SK-N-SH treated with all-trans-retinoic acid at 6 μM for 48 hours (cell line): ENCODE measurements at regions not wholly inside any gene's neighbourhood (a gene's known extent, or its start where the extent isn't known, plus 50 kb on each side); places are given as distances from the start of the nearest gene placed in this dataset.

ENCODE experiments used
- ATAC-seq: fragments of 200-7000 bp; cut with Tn5 transposase; 3 replicates; pipeline ENCODE4 v1.9.1; 2020; ENCODE audit warnings: mild to moderate bottlenecking, moderate library complexity
- ARNTL ChIP-seq: fragments of 450-650 bp; formaldehyde crosslinking; IDR thresholded peaks from 2 replicates; pipeline ENCODE4 v1.5.0; 2020; ENCODE audit warnings: low read depth, mild to moderate bottlenecking, moderate library complexity, borderline replicate concordance
- BACH2 ChIP-seq: fragments of 250-450 bp; sonication (Bioruptor Pico); IDR thresholded peaks from 2 replicates; pipeline ENCODE4 v1.9.0; 2021; ENCODE audit warnings: mild to moderate bottlenecking, borderline replicate concordance
- CREB5 ChIP-seq: fragments of 250-450 bp; sonication (Bioruptor Pico); IDR thresholded peaks from 2 replicates; pipeline ENCODE4 v1.5.1; 2020; ENCODE audit warnings: low read depth, mild to moderate bottlenecking, moderate library complexity
- CSDC2 ChIP-seq: fragments of 250-450 bp; sonication (Bioruptor Pico); IDR thresholded peaks from 2 replicates; pipeline ENCODE4 v1.5.0; 2020; ENCODE audit warnings: mild to moderate bottlenecking, moderate library complexity
- CSRNP3 ChIP-seq: fragments of 250-450 bp; sonication (Bioruptor Pico); IDR thresholded peaks from 2 replicates; pipeline ENCODE4 v1.5.1; 2021; ENCODE audit warnings: mild to moderate bottlenecking, moderate library complexity
- ESRRG ChIP-seq: fragments of 250-450 bp; sonication (Bioruptor Pico); IDR thresholded peaks from 2 replicates; pipeline ENCODE4 v1.6.1; 2021; ENCODE audit warnings: mild to moderate bottlenecking
- GLIS3 ChIP-seq: fragments of 250-450 bp; sonication (Bioruptor Pico); IDR thresholded peaks from 2 replicates; pipeline ENCODE4 v1.5.0; 2020; ENCODE audit warnings: mild to moderate bottlenecking, moderate library complexity
- OSR1 ChIP-seq: fragments of 250-450 bp; sonication (Bioruptor Pico); IDR thresholded peaks from 2 replicates; pipeline ENCODE4 v1.8.0; 2022; ENCODE audit warnings: moderate library complexity, mild to moderate bottlenecking, inconsistent platforms
- PATZ1 ChIP-seq: fragments of 250-450 bp; sonication (Bioruptor Pico); IDR thresholded peaks from 2 replicates; pipeline ENCODE4 v1.8.0; 2020; ENCODE audit warnings: mild to moderate bottlenecking, moderate library complexity, borderline replicate concordance
- POU6F1 ChIP-seq: fragments of 250-450 bp; sonication (Bioruptor Pico); IDR thresholded peaks from 2 replicates; pipeline ENCODE4 v1.8.0; 2021; ENCODE audit warnings: low read depth, mild to moderate bottlenecking, moderate library complexity, borderline replicate concordance
- RARB ChIP-seq: fragments of 250-450 bp; sonication (Bioruptor Pico); IDR thresholded peaks from 2 replicates; pipeline ENCODE4 v1.8.0; 2021; ENCODE audit warnings: mild to moderate bottlenecking, moderate library complexity
- TCF4 ChIP-seq: fragments of 250-450 bp; sonication (Bioruptor Pico); IDR thresholded peaks from 2 replicates; pipeline ENCODE4 v1.8.0; 2021; ENCODE audit warnings: mild to moderate bottlenecking, moderate library complexity, borderline replicate concordance
- TOX ChIP-seq: fragments of 250-450 bp; sonication (Bioruptor Pico); IDR thresholded peaks from 2 replicates; pipeline ENCODE4 v1.8.0; 2021; ENCODE audit warnings: mild to moderate bottlenecking, moderate library complexity, borderline replicate concordance
- TSHZ2 ChIP-seq: fragments of 250-450 bp; sonication (Bioruptor Pico); IDR thresholded peaks from 2 replicates; pipeline ENCODE4 v1.5.0; 2020; ENCODE audit warnings: mild to moderate bottlenecking, moderate library complexity
- ZFP3 ChIP-seq: fragments of 250-450 bp; sonication (Bioruptor Pico); IDR thresholded peaks from 2 replicates; pipeline ENCODE4 v1.5.0; 2020; ENCODE audit warnings: mild to moderate bottlenecking, moderate library complexity
- ZFP30 ChIP-seq: fragments of 450-650 bp; formaldehyde crosslinking; IDR thresholded peaks from 2 replicates; pipeline ENCODE4 v1.5.0; 2022; ENCODE audit warnings: mild to moderate bottlenecking, moderate library complexity
- ZNF565 ChIP-seq: fragments of 450-650 bp; formaldehyde crosslinking; conservative IDR thresholded peaks from 2 replicates; pipeline ENCODE4 v1.5.0; 2020; ENCODE audit warnings: low read depth, mild to moderate bottlenecking, moderate library complexity
- ZNF70 ChIP-seq: fragments of 450-650 bp; formaldehyde crosslinking; IDR thresholded peaks from 2 replicates; pipeline ENCODE4 v1.5.0; 2020; ENCODE audit warnings: mild to moderate bottlenecking, moderate library complexity
- ZNF8 ChIP-seq: fragments of 450-650 bp; formaldehyde crosslinking; IDR thresholded peaks from 2 replicates; pipeline ENCODE4 v1.5.0; 2020; ENCODE audit warnings: mild to moderate bottlenecking, moderate library complexity

- ATAC-seq, result no peak
- TF ChIP-seq CSRNP3 (no peak), TCF4 (CRISPR knock-in tag) (no peak), OSR1 (CRISPR knock-in tag) (no peak), TOX (CRISPR knock-in tag) (no peak)
- TF ChIP-seq, all 23 proteins: peak for 0
These were observed 234.4 kb upstream of the MTNR1B start for GRCh38 chr11:92735039-92735438.

GRCh38 chr11:92738276-92738675 is 231.2 kb upstream of the MTNR1B start:
- no peak for ATAC-seq
- no peak for TF ChIP-seq ZFP3 (CRISPR knock-in tag)
- no peak for TF ChIP-seq POU6F1
- no peak for TF ChIP-seq CSRNP3
- no peak for TF ChIP-seq GLIS3
- TF ChIP-seq ZNF70 (CRISPR knock-in tag), result no peak
- no peak for TF ChIP-seq PATZ1 (CRISPR knock-in tag)
- TF ChIP-seq BACH2 (CRISPR knock-in tag), result no peak

- no peak for ATAC-seq
- no peak for TF ChIP-seq TOX (CRISPR knock-in tag)
- no peak for TF ChIP-seq PATZ1 (CRISPR knock-in tag)
- TF ChIP-seq ZFP3 (CRISPR knock-in tag), result no peak
- no peak for TF ChIP-seq CSDC2 (CRISPR knock-in tag)
- no peak for TF ChIP-seq ESRRG (CRISPR knock-in tag)
- TF ChIP-seq BACH2 (CRISPR knock-in tag), result no peak
- no peak for TF ChIP-seq ZNF565 (CRISPR knock-in tag)
- no peak for TF ChIP-seq POU6F1
- no peak for TF ChIP-seq OSR1 (CRISPR knock-in tag)
- TF ChIP-seq TSHZ2 (CRISPR knock-in tag), result no peak
- TF ChIP-seq ZFP30 (CRISPR knock-in tag), result no peak
- TF ChIP-seq CREB5, result no peak
- no peak for TF ChIP-seq GLIS3
- TF ChIP-seq ZNF8 (CRISPR knock-in tag), result no peak
- TF ChIP-seq CSRNP3, result no peak
- TF ChIP-seq RARB (CRISPR knock-in tag), result no peak
- TF ChIP-seq ARNTL, result no peak
- TF ChIP-seq TCF4 (CRISPR knock-in tag), result no peak
These were observed 230.4 kb upstream of the MTNR1B start for GRCh38 chr11:92739041-92739440.
